ENCODE measurements at regions not wholly inside any gene's neighbourhood (a gene's known extent, or its start where the extent isn't known, plus 50 kb on each side); places are given as distances from the start of the nearest gene placed in this dataset.

DNA sequence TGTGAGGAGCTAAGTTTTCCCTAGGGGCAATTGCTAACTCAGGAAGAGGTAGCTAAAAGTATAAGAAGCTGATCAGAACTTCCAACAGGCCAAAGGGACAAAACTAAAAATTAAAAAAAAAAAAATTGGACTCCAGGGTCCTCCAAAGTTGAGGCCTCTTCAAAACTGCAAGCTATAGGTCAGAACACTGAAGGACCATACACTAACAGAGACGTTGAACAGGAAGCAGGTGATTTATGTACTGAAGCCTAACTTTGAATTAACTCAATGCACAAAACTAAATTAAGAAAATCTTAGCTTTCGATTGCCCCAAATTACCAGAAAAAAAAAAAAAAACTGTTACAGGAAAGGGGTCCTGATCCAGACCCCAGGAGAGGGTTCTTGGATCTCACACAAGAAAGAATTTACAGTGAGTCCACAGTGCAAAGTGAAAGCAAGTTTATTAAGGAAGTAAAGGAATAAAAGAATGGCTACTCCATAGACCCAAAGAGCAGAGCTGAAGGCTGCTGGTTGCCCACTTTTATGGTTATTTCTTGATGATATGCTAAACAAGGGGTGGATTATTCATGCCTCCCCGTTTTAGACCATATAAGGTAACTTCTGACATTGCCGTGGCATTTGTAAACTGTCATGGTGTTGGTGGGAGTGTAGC lies 442.8 kb upstream of the NECTIN3 start:
- TF ChIP-seq, protein P1, sequence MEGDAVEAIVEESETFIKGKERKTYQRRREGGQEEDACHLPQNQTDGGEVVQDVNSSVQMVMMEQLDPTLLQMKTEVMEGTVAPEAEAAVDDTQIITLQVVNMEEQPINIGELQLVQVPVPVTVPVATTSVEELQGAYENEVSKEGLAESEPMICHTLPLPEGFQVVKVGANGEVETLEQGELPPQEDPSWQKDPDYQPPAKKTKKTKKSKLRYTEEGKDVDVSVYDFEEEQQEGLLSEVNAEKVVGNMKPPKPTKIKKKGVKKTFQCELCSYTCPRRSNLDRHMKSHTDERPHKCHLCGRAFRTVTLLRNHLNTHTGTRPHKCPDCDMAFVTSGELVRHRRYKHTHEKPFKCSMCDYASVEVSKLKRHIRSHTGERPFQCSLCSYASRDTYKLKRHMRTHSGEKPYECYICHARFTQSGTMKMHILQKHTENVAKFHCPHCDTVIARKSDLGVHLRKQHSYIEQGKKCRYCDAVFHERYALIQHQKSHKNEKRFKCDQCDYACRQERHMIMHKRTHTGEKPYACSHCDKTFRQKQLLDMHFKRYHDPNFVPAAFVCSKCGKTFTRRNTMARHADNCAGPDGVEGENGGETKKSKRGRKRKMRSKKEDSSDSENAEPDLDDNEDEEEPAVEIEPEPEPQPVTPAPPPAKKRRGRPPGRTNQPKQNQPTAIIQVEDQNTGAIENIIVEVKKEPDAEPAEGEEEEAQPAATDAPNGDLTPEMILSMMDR (conservative IDR thresholded peaks at IDR 0.05), result no peak
- no peak for TF ChIP-seq ZFX (IDR thresholded peaks at IDR 0.05)
